Peyer's patch (tissue), 4 donors: ENCODE measurements at regions not wholly inside any gene's neighbourhood (a gene's known extent, or its start where the extent isn't known, plus 50 kb on each side); places are given as distances from the start of the nearest gene placed in this dataset.

Experiments
- CTCF ChIP-seq, 6 experiments: fragments of 450-650 bp in 4 of 6; fragments of 200-600 bp in 2 of 6; sonication (generic) in 1 of 6; IDR thresholded peaks; one replicate each; pipeline ENCODE4 v1.5.1; 2017 to 2019; ENCODE audit warnings: antibody characterized with exemption in 6 of 6, mild to moderate bottlenecking in 3 of 6, moderate library complexity in 1 of 6
- POLR2A ChIP-seq, 2 donors: fragments of 450-650 bp; IDR thresholded peaks; one replicate each; pipeline ENCODE4 v1.5.1; 2017; ENCODE audit warnings: antibody characterized with exemption in 2 of 2, mild to moderate bottlenecking in 2 of 2, moderate library complexity in 2 of 2

- no peak for TF ChIP-seq CTCF (IDR thresholded peaks at IDR 0.05)
- no peak for TF ChIP-seq POLR2A (IDR thresholded peaks at IDR 0.05)
Observed at GRCh38 chr7:68362745-68363518, 1235.3 kb upstream of the AUTS2 start.
